ENCODE measurements at regions not wholly inside any gene's neighbourhood (a gene's known extent, or its start where the extent isn't known, plus 50 kb on each side); places are given as distances from the start of the nearest gene placed in this dataset.

- Histone ChIP-seq H3K27ac (no peak overlapping the region), H3K4me1 (no peaks in the 10 kb centered on the region), H3K27me3 (ENCODE audit: low read depth) (no peaks in the 10 kb centered on the region), H3K9me3 (peaks cover 7% of the 10 kb centered on the region), H3K4me3 (no peak overlapping the region), H3K36me3 (no peaks in the 10 kb centered on the region)
- DNase-seq (no peak), ATAC-seq (no peak)
- intact Hi-C loops (cut with DNase I): no loop called here
- TF ChIP-seq CTCF (IDR thresholded peaks at IDR 0.05): no peak
These were observed 165.9 kb upstream of the SPRED2 start for GRCh38 chr2:65598264-65598663.

- Histone ChIP-seq H3K4me1 (no peaks in the 10 kb centered on the region), H3K36me3 (no peaks in the 10 kb centered on the region), H3K27ac (no peak overlapping the region), H3K9me3 (peaks cover 7% of the 10 kb centered on the region), H3K27me3 (ENCODE audit: low read depth) (no peaks in the 10 kb centered on the region), H3K4me3 (no peak overlapping the region)
- ATAC-seq: no peak
- DNase-seq: no peak
- intact Hi-C loops (cut with DNase I): no loop called here
- TF ChIP-seq CTCF (IDR thresholded peaks at IDR 0.05): no peak
These were observed 163.2 kb upstream of the SPRED2 start for GRCh38 chr2:65595630-65596029.

- TF ChIP-seq CTCF (IDR thresholded peaks at IDR 0.05): no peak
- no peak for DNase-seq
- H3K4me3 ChIP-seq: no peak overlapping the region
- H3K4me1 ChIP-seq: no peaks in the 10 kb centered on the region
- H3K27me3 ChIP-seq (ENCODE audit: low read depth): no peaks in the 10 kb centered on the region
- intact Hi-C loops (cut with DNase I): no loop called here
- H3K36me3 ChIP-seq: no peaks in the 10 kb centered on the region
- peaks cover 7% of the 10 kb centered on the region for H3K9me3 ChIP-seq
- no peak overlapping the region for H3K27ac ChIP-seq
- ATAC-seq: no peak
These were observed 161.8 kb upstream of the SPRED2 start for GRCh38 chr2:65594150-65594549.

- no peak for ATAC-seq
- Histone ChIP-seq H3K27me3 (ENCODE audit: low read depth) (no peaks in the 10 kb centered on the region), H3K36me3 (no peaks in the 10 kb centered on the region), H3K4me3 (no peak overlapping the region), H3K27ac (no peak overlapping the region), H3K9me3 (peaks cover 6% of the 10 kb centered on the region), H3K4me1 (no peaks in the 10 kb centered on the region)
- intact Hi-C loops (cut with DNase I): no loop called here
- no peak for TF ChIP-seq CTCF (IDR thresholded peaks at IDR 0.05)
- no peak for DNase-seq
These were observed 157.3 kb upstream of the SPRED2 start for GRCh38 chr2:65589667-65590066.

GRCh38 chr2:65587779-65588178 lies 155.4 kb upstream of the SPRED2 start:
- ATAC-seq (no peak), DNase-seq (no peak)
- Histone ChIP-seq H3K4me1 (no peaks in the 10 kb centered on the region), H3K36me3 (no peaks in the 10 kb centered on the region), H3K27ac (no peak overlapping the region), H3K4me3 (no peak overlapping the region), H3K9me3 (no peaks in the 10 kb centered on the region), H3K27me3 (ENCODE audit: low read depth) (no peaks in the 10 kb centered on the region)
- intact Hi-C loops (cut with DNase I): no loop called here
- TF ChIP-seq CTCF (IDR thresholded peaks at IDR 0.05): no peak

- H3K4me1 ChIP-seq: no peaks in the 10 kb centered on the region
- no peaks in the 10 kb centered on the region for H3K27me3 ChIP-seq (ENCODE audit: low read depth)
- no peak overlapping the region for H3K4me3 ChIP-seq
- H3K27ac ChIP-seq: no peak overlapping the region
- TF ChIP-seq CTCF (IDR thresholded peaks at IDR 0.05): no peak
- H3K36me3 ChIP-seq: no peaks in the 10 kb centered on the region
- DNase-seq: no peak
- no peaks in the 10 kb centered on the region for H3K9me3 ChIP-seq
- intact Hi-C loops (cut with DNase I): no loop called here
- ATAC-seq: no peak
These were observed 154.1 kb upstream of the SPRED2 start for GRCh38 chr2:65586516-65586915.

Data from lower lobe of right lung (tissue), 2 donors.